Endodermal cell (in vitro differentiated cells): ENCODE measurements at regions not wholly inside any gene's neighbourhood (a gene's known extent, or its start where the extent isn't known, plus 50 kb on each side); places are given as distances from the start of the nearest gene placed in this dataset.

ENCODE experiments used
- DNase-seq: peaks from one replicate; pipeline ENCODE4 v3.0.0-alpha.2; 2017
- H3K27ac ChIP-seq: 2 replicates; pipeline ENCODE4 v1.5.1; 2013; ENCODE audit warnings: mild to moderate bottlenecking, low read depth, low read length, moderate library complexity
- H3K27me3 ChIP-seq: 2 replicates; pipeline ENCODE4 v1.6.1; 2013; ENCODE audit warnings: mild to moderate bottlenecking, low read length, moderate library complexity; ENCODE audit not compliant: insufficient read depth, control insufficient read depth, poor library complexity, severe bottlenecking
- H3K36me3 ChIP-seq: 2 replicates; pipeline ENCODE4 v1.7.0; 2013; ENCODE audit warnings: mild to moderate bottlenecking, low read length, moderate library complexity; ENCODE audit not compliant: control insufficient read depth, insufficient read depth
- H3K4me1 ChIP-seq: one replicate; pipeline ENCODE4 v1.7.0; 2013; ENCODE audit warnings: low read length; ENCODE audit not compliant: control insufficient read depth, insufficient read depth
- H3K4me3 ChIP-seq: 2 replicates; pipeline ENCODE4 v1.5.1; 2013; ENCODE audit warnings: mild to moderate bottlenecking, low read length, moderate library complexity
- H3K9ac ChIP-seq: 2 replicates; pipeline ENCODE4 v1.6.1; 2013; ENCODE audit warnings: mild to moderate bottlenecking, low read length, moderate library complexity; ENCODE audit not compliant: poor library complexity, severe bottlenecking; ENCODE audit errors: extremely low read depth
- H3K9me3 ChIP-seq: 2 replicates; pipeline ENCODE4 v1.6.1; 2013; ENCODE audit warnings: mild to moderate bottlenecking, low read length, moderate library complexity; ENCODE audit not compliant: control insufficient read depth
- H3K27ac Mint-ChIP-seq: 2 replicates; pipeline ENCODE4 v1.8.0; 2020; ENCODE audit warnings: mixed read lengths
- H3K27me3 Mint-ChIP-seq: 2 replicates; pipeline ENCODE4 v1.8.0; 2021; ENCODE audit warnings: mild to moderate bottlenecking, mixed read lengths; ENCODE audit not compliant: insufficient read depth
- H3K36me3 Mint-ChIP-seq: 2 replicates; pipeline ENCODE4 v1.8.0; 2020; ENCODE audit warnings: low read depth, mixed read lengths
- H3K4me1 Mint-ChIP-seq: 2 replicates; pipeline ENCODE4 v1.8.0; 2020; ENCODE audit warnings: mixed read lengths
- H3K4me3 Mint-ChIP-seq: 2 replicates; pipeline ENCODE4 v1.8.0; 2020; ENCODE audit warnings: mild to moderate bottlenecking, moderate library complexity, mixed read lengths
- H3K9me3 Mint-ChIP-seq: 2 replicates; pipeline ENCODE4 v1.8.0; 2020; ENCODE audit warnings: mild to moderate bottlenecking, mixed read lengths
- CTCF ChIP-seq: fragments of 200-600 bp; sonication (generic); conservative IDR thresholded peaks from 2 replicates; pipeline ENCODE4 v1.5.0; 2021; ENCODE audit warnings: antibody characterized with exemption, mild to moderate bottlenecking
- WGBS, 2 experiments: methylation state at CpG; one replicate each; pipeline versions ENCODE4 v1.1.5 to v1.1.7; 2013; ENCODE audit warnings: missing lambda C conversion rate in 2 of 2, mixed read lengths in 1 of 2; ENCODE audit not compliant: insufficient coverage in 1 of 2, insufficient read length in 1 of 2; 5-methylcytosine and 5-hydroxymethylcytosine counted together

- H3K9me3 ChIP-seq: no peaks in the 10 kb centered on the region
- Mint-ChIP-seq H3K9me3 (no peaks in the 10 kb centered on the region), H3K27ac (no peak overlapping the region), H3K4me1 (peaks cover 6% of the 10 kb centered on the region), H3K36me3 (no peaks in the 10 kb centered on the region), H3K27me3 (no peaks in the 10 kb centered on the region), H3K4me3 (no peak overlapping the region)
- no peak overlapping the region for H3K27ac ChIP-seq
- H3K27me3 ChIP-seq: no peaks in the 10 kb centered on the region
- DNase-seq: no peak
- H3K4me1 ChIP-seq: no peaks in the 10 kb centered on the region
- no peak overlapping the region for H3K4me3 ChIP-seq
- no peak overlapping the region for H3K9ac ChIP-seq
- TF ChIP-seq CTCF: no peak
- H3K36me3 ChIP-seq: no peaks in the 10 kb centered on the region
These were observed 112.4 kb upstream of the TRPC4 start for GRCh38 chr13:37981932-37982331.

GRCh38 chr13:37978680-37979079 is 109.1 kb upstream of the TRPC4 start:
- WGBS, 2 experiments: 74 to 91% methylated on average over 2 of the region's 2 CpGs
- Mint-ChIP-seq H3K9me3 (no peaks in the 10 kb centered on the region), H3K27ac (no peak overlapping the region), H3K4me1 (peaks cover 3% of the 10 kb centered on the region), H3K36me3 (no peaks in the 10 kb centered on the region), H3K27me3 (no peaks in the 10 kb centered on the region), H3K4me3 (no peak overlapping the region)
- H3K4me1 ChIP-seq: no peaks in the 10 kb centered on the region
- H3K27me3 ChIP-seq: no peaks in the 10 kb centered on the region
- no peaks in the 10 kb centered on the region for H3K36me3 ChIP-seq
- H3K9me3 ChIP-seq: no peaks in the 10 kb centered on the region
- TF ChIP-seq CTCF: no peak
- no peak overlapping the region for H3K4me3 ChIP-seq
- no peak for DNase-seq
- H3K9ac ChIP-seq: no peak overlapping the region
- H3K27ac ChIP-seq: no peak overlapping the region

GRCh38 chr13:37968555-37968954 is 99.0 kb upstream of the TRPC4 start:
- Histone ChIP-seq H3K9me3 (peaks cover 25% of the 10 kb centered on the region), H3K4me1 (peaks cover 3% of the 10 kb centered on the region), H3K4me3 (no peak overlapping the region), H3K27me3 (no peaks in the 10 kb centered on the region), H3K9ac (no peak overlapping the region), H3K27ac (no peak overlapping the region), H3K36me3 (no peaks in the 10 kb centered on the region)
- TF ChIP-seq CTCF: no peak
- no peak overlapping the region for H3K4me3 Mint-ChIP-seq
- WGBS, 2 experiments: 92 to 100% methylated on average over 1 of the region's 2 CpGs
- H3K4me1 Mint-ChIP-seq: peaks cover 18% of the 10 kb centered on the region
- DNase-seq: no peak
- H3K9me3 Mint-ChIP-seq: peaks cover 24% of the 10 kb centered on the region
- peaks cover 16% of the 10 kb centered on the region for H3K36me3 Mint-ChIP-seq
- H3K27ac Mint-ChIP-seq: no peak overlapping the region
- no peaks in the 10 kb centered on the region for H3K27me3 Mint-ChIP-seq
